HG03469 (cell line): ENCODE measurements at regions not wholly inside any gene's neighbourhood (a gene's known extent, or its start where the extent isn't known, plus 50 kb on each side); places are given as distances from the start of the nearest gene placed in this dataset.

Experiments
- ATAC-seq: cut with Tn5 transposase; IDR thresholded peaks from one replicate; pipeline ENCODE4 v1.9.1; 2021; ENCODE audit warnings: mild to moderate bottlenecking, moderate library complexity, moderate number of reproducible peaks; ENCODE audit not compliant: unreplicated experiment

- no peak for ATAC-seq
Measured at GRCh38 chr1:87165177-87165576, 163.5 kb upstream of the LMO4 start.

GRCh38 chr1:87167157-87167789 lies 161.4 kb upstream of the LMO4 start:
- no peak for ATAC-seq

- no peak for ATAC-seq
Measured at GRCh38 chr1:87167848-87168525, 160.7 kb upstream of the LMO4 start.

GRCh38 chr1:87169263-87169910 lies 159.3 kb upstream of the LMO4 start:
- no peak for ATAC-seq

GRCh38 chr1:87170157-87170556 lies 158.5 kb upstream of the LMO4 start:
- ATAC-seq, result no peak

GRCh38 chr1:87170931-87171598 lies 157.6 kb upstream of the LMO4 start:
- ATAC-seq, result no peak

GRCh38 chr1:87173231-87173630 lies 155.4 kb upstream of the LMO4 start:
- ATAC-seq, result no peak

- no peak for ATAC-seq
Measured at GRCh38 chr1:87174724-87175245, 153.9 kb upstream of the LMO4 start.

GRCh38 chr1:87176087-87176486 lies 152.6 kb upstream of the LMO4 start:
- no peak for ATAC-seq

GRCh38 chr1:87176514-87176913 lies 152.2 kb upstream of the LMO4 start:
- no peak for ATAC-seq

- ATAC-seq, result no peak
Measured at GRCh38 chr1:87178441-87178840, 150.2 kb upstream of the LMO4 start.

- no peak for ATAC-seq
Measured at GRCh38 chr1:87179076-87179810, 149.4 kb upstream of the LMO4 start.

- ATAC-seq, result no peak
Measured at GRCh38 chr1:87179851-87180519, 148.7 kb upstream of the LMO4 start.

GRCh38 chr1:87180682-87181081 lies 148.0 kb upstream of the LMO4 start:
- no peak for ATAC-seq

- no peak for ATAC-seq
Measured at GRCh38 chr1:87182611-87183010, 146.1 kb upstream of the LMO4 start.

- ATAC-seq, result no peak
Measured at GRCh38 chr1:87185077-87185476, 143.6 kb upstream of the LMO4 start.

- no peak for ATAC-seq
Measured at GRCh38 chr1:87186346-87186745, 142.3 kb upstream of the LMO4 start.

- no peak for ATAC-seq
Measured at GRCh38 chr1:87188640-87189039, 140.0 kb upstream of the LMO4 start.

GRCh38 chr1:87190402-87190801 lies 138.3 kb upstream of the LMO4 start:
- no peak for ATAC-seq

- ATAC-seq, result no peak
Measured at GRCh38 chr1:87191646-87192045, 137.0 kb upstream of the LMO4 start.
